Fibroblast of the aortic adventitia (primary cell): ENCODE measurements at regions not wholly inside any gene's neighbourhood (a gene's known extent, or its start where the extent isn't known, plus 50 kb on each side); places are given as distances from the start of the nearest gene placed in this dataset.

Experiments
- DNase-seq: peaks from one replicate; pipeline ENCODE4 v3.0.0-alpha.2; 2010; ENCODE audit warnings: low read depth
- H3K4me3 ChIP-seq: 2 replicates; pipeline ENCODE4 v1.5.1; 2011; ENCODE audit warnings: low read depth, mild to moderate bottlenecking, control low read depth, low read length, moderate library complexity
- TF ChIP-seq, protein P1 (sequence below): IDR thresholded peaks from 2 replicates; pipeline ENCODE4 v1.5.1; 2011; ENCODE audit warnings: mild to moderate bottlenecking, low read length, control low read depth, inconsistent platforms; ENCODE audit not compliant: insufficient read depth

GRCh38 chr18:71678144-71678543, 866.0 kb downstream of the CBLN2 start:
- H3K4me3 ChIP-seq, result no peak overlapping the region
- no peak for DNase-seq
- TF ChIP-seq, protein P1, sequence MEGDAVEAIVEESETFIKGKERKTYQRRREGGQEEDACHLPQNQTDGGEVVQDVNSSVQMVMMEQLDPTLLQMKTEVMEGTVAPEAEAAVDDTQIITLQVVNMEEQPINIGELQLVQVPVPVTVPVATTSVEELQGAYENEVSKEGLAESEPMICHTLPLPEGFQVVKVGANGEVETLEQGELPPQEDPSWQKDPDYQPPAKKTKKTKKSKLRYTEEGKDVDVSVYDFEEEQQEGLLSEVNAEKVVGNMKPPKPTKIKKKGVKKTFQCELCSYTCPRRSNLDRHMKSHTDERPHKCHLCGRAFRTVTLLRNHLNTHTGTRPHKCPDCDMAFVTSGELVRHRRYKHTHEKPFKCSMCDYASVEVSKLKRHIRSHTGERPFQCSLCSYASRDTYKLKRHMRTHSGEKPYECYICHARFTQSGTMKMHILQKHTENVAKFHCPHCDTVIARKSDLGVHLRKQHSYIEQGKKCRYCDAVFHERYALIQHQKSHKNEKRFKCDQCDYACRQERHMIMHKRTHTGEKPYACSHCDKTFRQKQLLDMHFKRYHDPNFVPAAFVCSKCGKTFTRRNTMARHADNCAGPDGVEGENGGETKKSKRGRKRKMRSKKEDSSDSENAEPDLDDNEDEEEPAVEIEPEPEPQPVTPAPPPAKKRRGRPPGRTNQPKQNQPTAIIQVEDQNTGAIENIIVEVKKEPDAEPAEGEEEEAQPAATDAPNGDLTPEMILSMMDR, result no peak

DNA sequence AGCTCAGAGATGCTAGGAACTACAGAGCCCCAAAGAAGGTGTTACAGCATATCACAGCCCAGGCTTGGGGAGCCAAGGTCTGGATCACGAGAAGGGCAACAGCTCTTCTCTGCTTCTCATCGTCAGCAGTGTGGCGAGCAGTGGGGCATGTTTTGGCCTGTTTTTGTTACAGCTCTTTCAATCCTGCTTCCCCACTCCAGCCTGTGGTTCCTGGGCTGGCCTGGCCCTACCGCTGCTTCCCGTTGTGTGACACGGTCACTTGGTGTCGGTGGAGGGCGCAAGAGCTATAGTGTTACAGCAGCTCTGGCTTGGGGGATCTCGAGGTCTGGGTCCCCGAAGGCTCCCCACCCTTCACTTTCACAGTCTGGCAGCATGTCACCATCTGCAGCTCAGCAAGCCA, 870.2 kb downstream of the CBLN2 start:
- DNase-seq, result no peak
- TF ChIP-seq, protein P1, result no peak
- H3K4me3 ChIP-seq, result no peak overlapping the region

DNA sequence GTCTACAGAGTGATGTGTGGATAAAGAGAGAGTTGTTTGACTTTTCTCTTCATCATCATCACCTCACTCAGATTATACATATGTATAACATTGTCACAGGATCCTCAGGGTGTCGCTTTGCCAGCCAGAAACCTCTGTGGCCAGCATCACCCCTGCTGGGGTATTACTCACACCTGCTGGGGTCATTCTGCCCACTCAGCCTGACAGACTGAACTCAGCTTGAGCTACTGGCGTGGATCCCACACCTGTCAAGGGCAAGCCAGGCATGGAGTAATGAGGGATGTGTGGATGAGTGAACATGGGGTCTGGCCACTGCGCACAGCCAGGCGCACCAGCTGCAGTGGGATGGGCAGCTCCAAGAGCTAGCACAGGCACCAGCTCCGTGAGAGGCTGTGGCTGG, 870.6 kb downstream of the CBLN2 start:
- no peak overlapping the region for H3K4me3 ChIP-seq
- no peak for DNase-seq
- TF ChIP-seq, protein P1, result no peak

GRCh38 chr18:71666481-71666880, 877.7 kb downstream of the CBLN2 start:
- TF ChIP-seq, protein P1, result no peak
- DNase-seq, result peak; percentile 0
- H3K4me3 ChIP-seq, result no peak overlapping the region

DNA sequence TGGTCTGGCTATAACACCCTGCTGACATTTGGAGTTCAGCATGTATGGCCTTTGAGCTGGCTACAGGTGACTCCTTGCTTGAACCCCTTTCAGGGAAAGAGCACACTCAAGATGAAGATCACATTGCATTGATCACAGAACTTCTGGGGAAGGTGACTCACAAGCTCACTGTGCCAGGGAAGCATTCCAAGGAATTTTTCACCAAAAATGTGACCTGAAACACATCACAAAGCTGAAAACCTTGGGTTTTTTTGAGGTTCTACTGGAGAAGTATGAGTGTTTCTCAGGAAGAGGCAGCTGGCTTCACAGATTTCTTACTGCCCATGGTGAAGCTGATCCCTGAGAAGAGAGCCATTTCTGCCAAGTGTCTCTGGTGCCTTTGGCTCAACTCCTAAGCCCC, 879.0 kb downstream of the CBLN2 start:
- DNase-seq, result peak; percentile 70
- no peak overlapping the region for H3K4me3 ChIP-seq
- TF ChIP-seq, protein P1, result no peak

DNA sequence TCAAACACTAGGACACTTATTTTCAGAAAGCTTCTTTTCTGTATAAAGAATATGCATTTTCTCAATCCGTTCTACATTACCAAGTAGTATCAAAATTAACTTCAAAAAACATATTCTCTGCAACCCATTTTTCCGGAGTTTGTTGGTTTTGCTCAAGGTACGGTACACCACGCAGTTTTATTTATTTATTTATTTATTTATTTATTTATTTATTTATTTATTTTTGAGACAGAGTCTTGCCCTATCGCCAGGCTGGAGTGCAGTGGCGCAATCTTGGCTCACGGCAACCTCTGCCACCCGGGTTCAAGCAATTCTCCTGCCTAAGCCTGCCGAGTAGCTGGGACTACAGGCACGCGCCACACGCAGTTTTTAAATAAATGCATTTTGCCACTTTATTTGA, 900.3 kb downstream of the CBLN2 start:
- TF ChIP-seq, protein P1, result no peak
- DNase-seq, result no peak
- H3K4me3 ChIP-seq, result no peak overlapping the region

DNA sequence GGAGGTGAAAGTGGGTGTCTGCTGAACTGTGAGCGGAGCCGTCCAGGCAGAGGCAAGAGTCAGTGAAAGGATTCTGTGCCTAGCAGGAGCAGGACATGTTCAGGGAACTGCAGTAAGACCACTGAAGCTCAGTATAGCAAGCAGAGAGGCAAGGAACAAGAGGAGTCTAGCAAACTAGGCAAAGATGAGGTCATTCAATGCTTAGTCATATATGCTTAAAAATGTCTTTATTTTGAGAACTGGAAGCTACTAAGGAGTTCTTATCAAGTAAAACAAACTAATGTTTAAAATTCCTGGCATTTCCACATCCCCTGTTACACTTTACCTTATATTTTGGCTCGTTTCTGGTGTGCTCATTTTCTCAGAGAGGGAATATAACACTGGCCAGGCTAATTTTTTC, 913.4 kb downstream of the CBLN2 start:
- no peak overlapping the region for H3K4me3 ChIP-seq
- peak; percentile 51 for DNase-seq
- TF ChIP-seq, protein P1, result no peak
